Spleen (tissue), 7 donors: ENCODE measurements at regions not wholly inside any gene's neighbourhood (a gene's known extent, or its start where the extent isn't known, plus 50 kb on each side); places are given as distances from the start of the nearest gene placed in this dataset.

Experiments used
- CTCF ChIP-seq, 11 experiments: fragments of 200-600 bp in 7 of 11; fragments of 450-650 bp in 4 of 11; sonication (generic) in 4 of 11; IDR thresholded peaks in 8 of 11; conservative IDR thresholded peaks in 3 of 11; 1 replicate in 7 of 11; 2 replicates in 4 of 11; pipeline versions ENCODE4 v1.4.0 to v1.8.0; 2016 to 2021; ENCODE audit warnings: antibody characterized with exemption in 11 of 11, inconsistent platforms in 4 of 11, mild to moderate bottlenecking in 1 of 11
- POLR2AphosphoS5 ChIP-seq, 3 donors: sonication (generic); formaldehyde crosslinking; IDR thresholded peaks; one replicate each; pipeline ENCODE4 v1.5.1; 2017; ENCODE audit warnings: antibody characterized with exemption in 3 of 3
- donor health status: DM: no; HTN: no; CAD: no; lungs with moderate emphysema.
- donor health status: DM: no; HTN: no; CAD: no.
- donor health status: DM: no; HTN: no; CAD: no.

GRCh38 chr3:107429320-107430181, 52.3 kb downstream of the CCDC54 start:
- TF ChIP-seq CTCF (IDR thresholded peaks at IDR 0.05 in 8 of 11, conservative IDR thresholded peaks at IDR 0.05 in 3 of 11) (peak; percentile 49 to 88 (median 79)), POLR2AphosphoS5 (IDR thresholded peaks at IDR 0.05) (peak; percentile 21 to 76 (median 66))
